Aorta (tissue), 5 donors: ENCODE measurements at regions not wholly inside any gene's neighbourhood (a gene's known extent, or its start where the extent isn't known, plus 50 kb on each side); places are given as distances from the start of the nearest gene placed in this dataset.

Experiments
- ATAC-seq: fragments of 200-7000 bp; cut with Tn5 transposase; one replicate; pipeline ENCODE4 v1.9.1; 2022; ENCODE audit warnings: moderate library complexity; ENCODE audit not compliant: low FRiP score
- DNase-seq, 2 donors: peaks; one replicate each; pipeline ENCODE4 v3.0.0-alpha.2; 2020
- H3K27ac ChIP-seq, 2 donors: one replicate each; pipeline ENCODE4 v1.5.1; 2013; ENCODE audit warnings: low read length in 2 of 2, mild to moderate bottlenecking in 2 of 2, moderate library complexity in 2 of 2, control low read depth in 1 of 2, inconsistent platforms in 1 of 2, low read depth in 1 of 2
- H3K27me3 ChIP-seq, 2 donors: one replicate each; pipeline ENCODE4 v1.6.1; 2013; ENCODE audit warnings: control low read depth in 1 of 2, low read length in 1 of 2, mild to moderate bottlenecking in 1 of 2, moderate library complexity in 1 of 2; ENCODE audit not compliant: insufficient read depth in 2 of 2, control insufficient read depth in 1 of 2
- H3K36me3 ChIP-seq, 2 donors: one replicate each; pipeline ENCODE4 v1.6.1; 2013; ENCODE audit warnings: control low read depth in 1 of 2, low read length in 1 of 2, mild to moderate bottlenecking in 1 of 2; ENCODE audit not compliant: insufficient read depth in 2 of 2, control insufficient read depth in 1 of 2
- H3K4me1 ChIP-seq, 2 donors: one replicate each; pipeline ENCODE4 v1.6.1; 2013; ENCODE audit warnings: low read length in 2 of 2, control low read depth in 1 of 2, mild to moderate bottlenecking in 1 of 2, moderate library complexity in 1 of 2; ENCODE audit not compliant: insufficient read depth in 2 of 2, control insufficient read depth in 1 of 2
- H3K4me3 ChIP-seq, 2 donors: one replicate each; pipeline ENCODE4 v1.5.1; 2013; ENCODE audit warnings: low read length in 2 of 2, control low read depth in 1 of 2, mild to moderate bottlenecking in 1 of 2
- H3K9me3 ChIP-seq: one replicate; pipeline ENCODE4 v1.6.1; 2013; ENCODE audit warnings: mild to moderate bottlenecking, low read length; ENCODE audit not compliant: control insufficient read depth
- WGBS, 2 donors: extraction: QIAGEN DNeasy Blood & Tissue Kit; methylation state at CpG; one replicate each; pipeline ENCODE4 v1.1.7; 2013; 5-methylcytosine and 5-hydroxymethylcytosine counted together
- intact Hi-C, 2 donors: fragments of 100-400 bp; cut with DNase I; formaldehyde crosslinking; loops; one replicate each; pipeline versions ENCODE4 v1.14.2 to v1.15.0; 2022
- donor health status: healthy with polysubstance abuse.
- donor health status: Bipolar disorder and iron deficiency.
- donor health status: DM: no; HTN: no; CAD: no.
- donor health status: DM: no; HTN: no; CAD: no.
- donor health status: DM: yes; HTN: yes; CAD: no.

GRCh38 chr9:20228096-20228495, 394.2 kb downstream of the MLLT3 start:
- Histone ChIP-seq H3K27ac (no peak overlapping the region), H3K36me3 (no peaks in the 10 kb centered on the region), H3K4me3 (no peak overlapping the region), H3K27me3 (no peaks in the 10 kb centered on the region), H3K4me1 (no peaks in the 10 kb centered on the region), H3K9me3 (no peaks in the 10 kb centered on the region)
- DNase-seq = no peak
- intact Hi-C loops = no loop called here
- ATAC-seq = no peak
- 87 to 92% methylated on average over 2 of the region's 2 CpGs for WGBS, 2 donors

DNA sequence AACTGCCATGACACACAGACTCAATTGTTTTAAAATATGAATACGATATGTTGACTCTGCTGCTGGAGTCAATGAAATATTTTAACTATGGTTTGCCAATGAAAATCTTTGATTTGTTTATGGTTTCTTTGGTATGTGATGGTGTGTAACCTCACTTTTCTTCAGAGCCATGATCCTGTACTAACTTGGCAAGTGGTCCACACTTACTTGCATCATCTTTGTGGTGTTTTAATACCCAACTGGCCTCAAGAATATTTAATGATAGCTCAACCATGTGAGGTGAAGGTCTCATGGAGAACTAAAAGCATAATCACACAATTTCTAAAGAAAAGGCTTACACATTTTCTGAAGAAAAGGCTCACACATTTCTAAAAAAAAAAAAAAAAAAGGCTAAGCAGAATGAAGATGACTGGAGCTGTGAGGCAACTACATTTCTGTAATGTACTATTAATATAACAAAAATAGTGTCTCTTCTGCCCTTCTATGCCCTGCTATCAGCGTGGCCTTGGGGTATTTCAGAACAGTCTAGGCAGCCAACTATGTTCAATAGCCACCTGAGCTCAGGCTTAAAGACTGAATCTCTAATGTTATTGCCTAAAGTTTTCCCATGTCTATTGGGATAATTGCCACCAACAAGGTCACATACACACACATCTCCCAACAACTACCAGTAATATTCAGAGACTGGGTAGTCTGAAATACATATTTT, 395.0 kb downstream of the MLLT3 start:
- no peak overlapping the region for H3K27ac ChIP-seq
- no peak for DNase-seq
- H3K9me3 ChIP-seq = no peaks in the 10 kb centered on the region
- H3K4me3 ChIP-seq = no peak overlapping the region
- 43 to 44% methylated on average over 2 of the region's 2 CpGs for WGBS, 2 donors
- no peaks in the 10 kb centered on the region for H3K27me3 ChIP-seq
- intact Hi-C loops = no loop called here
- H3K4me1 ChIP-seq = no peaks in the 10 kb centered on the region
- ATAC-seq = no peak
- H3K36me3 ChIP-seq = no peaks in the 10 kb centered on the region

DNA sequence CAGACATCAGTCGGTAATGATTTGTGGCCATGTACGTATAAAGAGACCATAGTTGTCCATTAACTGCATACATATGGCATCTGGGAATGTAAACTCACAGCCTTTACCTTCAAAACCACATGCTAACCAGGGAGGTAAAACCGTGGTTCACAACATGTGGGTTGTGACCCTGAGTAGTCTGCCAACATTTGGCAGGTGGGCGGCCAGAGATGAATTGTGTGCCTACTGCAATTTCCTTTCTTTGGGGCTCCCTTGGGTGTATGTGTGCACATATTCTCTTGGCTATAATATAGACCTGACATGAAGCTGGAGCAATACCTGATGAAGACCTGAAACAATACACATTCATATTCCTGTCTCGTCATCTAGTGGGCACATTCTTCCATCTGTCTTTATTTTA, 396.0 kb downstream of the MLLT3 start:
- Histone ChIP-seq H3K4me3 (no peak overlapping the region), H3K27me3 (no peaks in the 10 kb centered on the region), H3K9me3 (no peaks in the 10 kb centered on the region), H3K36me3 (no peaks in the 10 kb centered on the region), H3K4me1 (no peaks in the 10 kb centered on the region), H3K27ac (no peak overlapping the region)
- ATAC-seq (no peak), DNase-seq (no peak)
- intact Hi-C loops = no loop called here
- WGBS, 2 donors = 60 to 66% methylated on average over 5 of the region's 5 CpGs

- ATAC-seq = no peak
- no peaks in the 10 kb centered on the region for H3K27me3 ChIP-seq
- intact Hi-C loops = no loop called here
- H3K9me3 ChIP-seq = no peaks in the 10 kb centered on the region
- H3K4me1 ChIP-seq = no peaks in the 10 kb centered on the region
- H3K36me3 ChIP-seq = no peaks in the 10 kb centered on the region
- no peak for DNase-seq
- no peak overlapping the region for H3K4me3 ChIP-seq
- 68 to 77% methylated on average over 1 of the region's 1 CpG for WGBS, 2 donors
- no peak overlapping the region for H3K27ac ChIP-seq
These were observed 396.5 kb downstream of the MLLT3 start for GRCh38 chr9:20225826-20226225.

- no peaks in the 10 kb centered on the region for H3K36me3 ChIP-seq
- ATAC-seq (no peak), DNase-seq (no peak)
- no peaks in the 10 kb centered on the region for H3K4me1 ChIP-seq
- H3K27ac ChIP-seq = no peak overlapping the region
- intact Hi-C loops = no loop called here
- 37 to 39% methylated on average over 1 of the region's 1 CpG for WGBS, 2 donors
- H3K4me3 ChIP-seq = no peak overlapping the region
- H3K9me3 ChIP-seq = no peaks in the 10 kb centered on the region
- no peaks in the 10 kb centered on the region for H3K27me3 ChIP-seq
These were observed 397.5 kb downstream of the MLLT3 start for GRCh38 chr9:20224756-20225155.

DNA sequence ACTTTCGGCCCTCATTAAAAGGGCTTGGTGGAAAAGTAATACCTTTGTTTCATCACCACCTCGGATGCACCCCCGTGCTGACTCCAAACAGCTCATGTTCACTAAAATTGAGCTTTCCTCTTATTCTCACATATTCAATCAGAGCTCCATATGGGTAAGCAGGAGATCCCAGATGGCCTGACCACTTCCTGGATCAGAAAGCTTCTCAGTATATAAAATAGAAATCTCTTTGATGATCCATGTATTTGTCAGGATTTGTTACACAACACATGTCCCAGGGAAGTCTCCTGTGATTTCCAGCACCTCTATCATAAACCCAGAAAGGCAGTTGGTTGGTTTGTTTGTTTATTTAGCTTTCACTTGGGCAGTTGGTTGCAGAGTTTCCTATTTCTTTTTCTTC, 402.0 kb downstream of the MLLT3 start:
- Histone ChIP-seq H3K36me3 (no peaks in the 10 kb centered on the region), H3K27ac (no peak overlapping the region), H3K9me3 (peaks cover 1% of the 10 kb centered on the region), H3K4me3 (no peak overlapping the region), H3K4me1 (no peaks in the 10 kb centered on the region), H3K27me3 (no peaks in the 10 kb centered on the region)
- ATAC-seq = no peak
- intact Hi-C loops = no loop called here
- DNase-seq = no peak
- whole genome bisulfite sequencing, 2 donors = 58 to 72% methylated on average over 3 of the region's 3 CpGs

GRCh38 chr9:20219437-20219836, 402.9 kb downstream of the MLLT3 start:
- Histone ChIP-seq H3K9me3 (peaks cover 1% of the 10 kb centered on the region), H3K4me1 (no peaks in the 10 kb centered on the region), H3K4me3 (no peak overlapping the region), H3K27ac (no peak overlapping the region), H3K27me3 (no peaks in the 10 kb centered on the region), H3K36me3 (no peaks in the 10 kb centered on the region)
- ATAC-seq (no peak), DNase-seq (no peak)
- WGBS, 2 donors = 76 to 77% methylated on average over 5 of the region's 5 CpGs
- intact Hi-C loops = no loop called here

DNA sequence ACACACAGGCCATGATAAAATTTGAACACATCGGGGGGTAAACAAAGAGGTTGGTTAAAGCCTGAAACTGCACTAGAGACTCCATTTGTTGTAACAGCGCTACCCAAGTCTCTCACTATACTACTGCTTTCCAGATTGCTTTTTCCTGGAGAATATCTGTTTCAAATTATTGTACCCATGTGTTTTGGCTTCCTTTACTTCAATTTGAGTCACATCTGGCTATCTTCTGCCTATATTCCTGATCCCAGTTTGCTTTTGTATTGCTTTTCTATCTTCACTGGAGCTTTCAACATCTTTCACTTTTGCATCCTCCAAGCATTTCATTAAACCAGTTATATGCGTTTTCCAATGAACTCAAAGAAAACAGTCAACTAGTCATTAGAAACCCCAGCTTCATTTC, 404.7 kb downstream of the MLLT3 start:
- no peak for DNase-seq
- Histone ChIP-seq H3K36me3 (no peaks in the 10 kb centered on the region), H3K4me1 (no peaks in the 10 kb centered on the region), H3K4me3 (no peak overlapping the region), H3K9me3 (peaks cover 1% of the 10 kb centered on the region), H3K27me3 (no peaks in the 10 kb centered on the region), H3K27ac (no peak overlapping the region)
- intact Hi-C loops = no loop called here
- no peak for ATAC-seq
- WGBS, 2 donors = 64 to 82% methylated on average over 3 of the region's 3 CpGs

DNA sequence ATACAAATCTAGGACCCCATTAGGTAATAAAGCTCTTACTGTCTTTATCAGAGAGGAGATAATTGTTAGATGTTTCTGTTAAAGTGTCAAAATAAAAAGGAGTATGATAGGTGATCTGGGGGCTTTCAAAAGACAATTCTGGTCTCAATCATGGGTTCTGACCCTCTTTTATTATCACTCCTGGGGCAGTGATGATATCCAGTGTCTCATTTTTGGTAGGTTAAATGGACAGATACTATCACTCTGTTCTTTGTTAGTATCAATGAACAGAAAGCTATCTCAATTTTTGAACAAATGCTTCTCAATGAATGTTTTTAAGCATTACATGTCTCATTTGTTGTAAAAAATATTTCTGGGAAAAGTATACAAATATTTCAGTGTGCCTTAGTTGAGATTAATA, 405.9 kb downstream of the MLLT3 start:
- H3K27ac ChIP-seq = no peak overlapping the region
- no peaks in the 10 kb centered on the region for H3K4me1 ChIP-seq
- no peak overlapping the region for H3K4me3 ChIP-seq
- no peak for DNase-seq
- H3K36me3 ChIP-seq = no peaks in the 10 kb centered on the region
- H3K9me3 ChIP-seq = peaks cover 1% of the 10 kb centered on the region
- no peaks in the 10 kb centered on the region for H3K27me3 ChIP-seq
- intact Hi-C loops = no loop called here
- ATAC-seq = no peak
